Natural killer cell (primary cell): ENCODE measurements at regions not wholly inside any gene's neighbourhood (a gene's known extent, or its start where the extent isn't known, plus 50 kb on each side); places are given as distances from the start of the nearest gene placed in this dataset.

Source experiments
- ATAC-seq, 3 donors: fragments of 150-1000 bp in 2 of 3; fragments of 200-7000 bp in 1 of 3; cut with Tn5 transposase; 1 replicate in 1 of 3; 2 replicates in 2 of 3; pipeline ENCODE4 v1.10.0; 2021; ENCODE audit warnings: mild to moderate bottlenecking in 2 of 3, moderate library complexity in 2 of 3
- DNase-seq, 2 donors: peaks; one replicate each; pipeline versions ENCODE4 v3.0.0 to v3.0.0-alpha.2; 2013 to 2021; ENCODE audit warnings: mixed read lengths in 1 of 2
- H3K27ac ChIP-seq: one replicate; pipeline ENCODE4 v1.5.1; 2013; ENCODE audit warnings: mild to moderate bottlenecking, low read length
- H3K27me3 ChIP-seq: one replicate; pipeline ENCODE4 v1.6.1; 2013; ENCODE audit warnings: low read length; ENCODE audit not compliant: control insufficient read depth, insufficient read depth
- H3K36me3 ChIP-seq: one replicate; pipeline ENCODE4 v1.6.1; 2013; ENCODE audit warnings: low read length; ENCODE audit not compliant: control insufficient read depth, insufficient read depth
- H3K4me1 ChIP-seq: one replicate; pipeline ENCODE4 v1.6.1; 2013; ENCODE audit warnings: low read length; ENCODE audit not compliant: control insufficient read depth, insufficient read depth
- H3K4me3 ChIP-seq: one replicate; pipeline ENCODE4 v1.5.1; 2013; ENCODE audit warnings: low read length
- H3K9me3 ChIP-seq: one replicate; pipeline ENCODE4 v1.6.1; 2013; ENCODE audit warnings: low read length; ENCODE audit not compliant: control insufficient read depth, insufficient read depth
- H3K27ac Mint-ChIP-seq, 2 donors: one replicate each; pipeline ENCODE4 v1.8.0; 2022; ENCODE audit warnings: mild to moderate bottlenecking in 2 of 2, mixed read lengths in 2 of 2, moderate library complexity in 1 of 2
- H3K27me3 Mint-ChIP-seq, 2 donors: one replicate each; pipeline ENCODE4 v1.8.0; 2022; ENCODE audit warnings: low read depth in 2 of 2, mixed read lengths in 2 of 2
- H3K36me3 Mint-ChIP-seq: one replicate; pipeline ENCODE4 v1.8.0; 2022; ENCODE audit warnings: mixed read lengths
- H3K4me1 Mint-ChIP-seq, 2 donors: one replicate each; pipeline ENCODE4 v1.8.0; 2022; ENCODE audit warnings: mixed read lengths in 2 of 2
- H3K4me3 Mint-ChIP-seq: one replicate; pipeline ENCODE4 v1.8.0; 2022; ENCODE audit warnings: mild to moderate bottlenecking, moderate library complexity, mixed read lengths
- H3K9me3 Mint-ChIP-seq, 2 donors: one replicate each; pipeline ENCODE4 v1.8.0; 2022; ENCODE audit warnings: mixed read lengths in 2 of 2
- CTCF ChIP-seq: fragments of 200-600 bp; IDR thresholded peaks from one replicate; pipeline ENCODE4 v1.8.0; 2022; ENCODE audit warnings: antibody characterized with exemption
- WGBS: methylation state at CpG from one replicate; pipeline ENCODE4 v1.1.7; 2013; ENCODE audit warnings: missing lambda C conversion rate; ENCODE audit not compliant: insufficient coverage; 5-methylcytosine and 5-hydroxymethylcytosine counted together
- intact Hi-C: fragments of 100-400 bp; cut with micrococcal nuclease; formaldehyde crosslinking; loops from one replicate; pipeline ENCODE4 v1.14.2; 2022

- intact Hi-C loops, result no loop called here
Measured at GRCh38 chr5:89350684-89351083, 467.7 kb upstream of the MEF2C start.

GRCh38 chr5:89349246-89349980 is 466.4 kb upstream of the MEF2C start:
- Histone ChIP-seq H3K4me3 (no peak overlapping the region), H3K36me3 (no peaks in the 10 kb centered on the region), H3K4me1 (no peaks in the 10 kb centered on the region), H3K27ac (no peak overlapping the region), H3K9me3 (no peaks in the 10 kb centered on the region), H3K27me3 (no peaks in the 10 kb centered on the region)
- no peak for TF ChIP-seq CTCF
- intact Hi-C loops, result no loop called here
- 83% methylated on average over 2 of the region's 3 CpGs for WGBS
- Mint-ChIP-seq H3K4me3 (no peak overlapping the region), H3K9me3 (no peaks in the 10 kb centered on the region), H3K4me1 (peaks cover 15 to 16% of the 10 kb centered on the region in 2 donors), H3K27me3 (no peaks in the 10 kb centered on the region), H3K27ac (no peak overlapping the region), H3K36me3 (no peaks in the 10 kb centered on the region)
- no peak for DNase-seq
- no peak for ATAC-seq

More at GRCh38 chr5:89350684-89351083, 467.7 kb upstream of the MEF2C start:
- Mint-ChIP-seq H3K27ac (no peak overlapping the region), H3K4me3 (no peak overlapping the region), H3K27me3 (no peaks in the 10 kb centered on the region), H3K36me3 (no peaks in the 10 kb centered on the region), H3K4me1 (peaks cover 18 to 20% of the 10 kb centered on the region in 2 donors), H3K9me3 (no peaks in the 10 kb centered on the region)
- ATAC-seq (no peak), DNase-seq (no peak)
- Histone ChIP-seq H3K36me3 (no peaks in the 10 kb centered on the region), H3K9me3 (no peaks in the 10 kb centered on the region), H3K27ac (no peak overlapping the region), H3K4me3 (no peak overlapping the region), H3K4me1 (no peaks in the 10 kb centered on the region), H3K27me3 (no peaks in the 10 kb centered on the region)
- TF ChIP-seq CTCF, result no peak

- no peak overlapping the region for H3K27ac ChIP-seq
- Mint-ChIP-seq H3K4me3 (no peak overlapping the region), H3K27ac (no peak overlapping the region), H3K27me3 (no peaks in the 10 kb centered on the region), H3K36me3 (no peaks in the 10 kb centered on the region), H3K9me3 (no peaks in the 10 kb centered on the region), H3K4me1 (peaks cover 10 to 11% of the 10 kb centered on the region in 2 donors)
- no peaks in the 10 kb centered on the region for H3K9me3 ChIP-seq
- intact Hi-C loops, result no loop called here
- no peak for TF ChIP-seq CTCF
- no peaks in the 10 kb centered on the region for H3K36me3 ChIP-seq
- WGBS, result 26% methylated on average over 1 of the region's 1 CpG
- H3K27me3 ChIP-seq, result no peaks in the 10 kb centered on the region
- H3K4me3 ChIP-seq, result no peak overlapping the region
- ATAC-seq, result peak in 1 of 3 donors; percentile 58
- no peak for DNase-seq
- peaks cover 4% of the 10 kb centered on the region for H3K4me1 ChIP-seq
Measured at GRCh38 chr5:89346573-89346972, 463.6 kb upstream of the MEF2C start.

- Histone ChIP-seq H3K9me3 (no peaks in the 10 kb centered on the region), H3K4me1 (peaks cover 4% of the 10 kb centered on the region), H3K27me3 (no peaks in the 10 kb centered on the region), H3K27ac (no peak overlapping the region), H3K4me3 (no peak overlapping the region), H3K36me3 (no peaks in the 10 kb centered on the region)
- WGBS, result 6% methylated on average over 2 of the region's 4 CpGs
- intact Hi-C loops, result no loop called here
- ATAC-seq (peak in 2 of 3 donors; percentile 37 to 57), DNase-seq (no peak)
- no peak overlapping the region for H3K27ac Mint-ChIP-seq
- no peaks in the 10 kb centered on the region for H3K36me3 Mint-ChIP-seq
- H3K4me3 Mint-ChIP-seq, result no peak overlapping the region
- no peaks in the 10 kb centered on the region for H3K27me3 Mint-ChIP-seq
- TF ChIP-seq CTCF, result no peak
- peaks cover 10 to 11% of the 10 kb centered on the region in 2 donors for H3K4me1 Mint-ChIP-seq
- no peaks in the 10 kb centered on the region for H3K9me3 Mint-ChIP-seq
Measured at GRCh38 chr5:89343666-89344065, 460.7 kb upstream of the MEF2C start.
